GM21576 (cell line): ENCODE measurements at regions not wholly inside any gene's neighbourhood (a gene's known extent, or its start where the extent isn't known, plus 50 kb on each side); places are given as distances from the start of the nearest gene placed in this dataset.
"Not testable (repeated sequence)": the region's sequence is repeated elsewhere in the genome, so short reads cannot be mapped to it uniquely, and the experiment has no call there.

Experiments used
- ATAC-seq: cut with Tn5 transposase; IDR thresholded peaks from one replicate; pipeline ENCODE4 v1.9.1; 2021; ENCODE audit warnings: mild to moderate bottlenecking, moderate library complexity; ENCODE audit not compliant: unreplicated experiment

- ATAC-seq = no peak
Measured at GRCh38 chr5:56405116-56405908, 172.2 kb upstream of the ANKRD55 start.

GRCh38 chr5:56402266-56403220 lies 169.4 kb upstream of the ANKRD55 start:
- no peak for ATAC-seq

GRCh38 chr5:56397796-56398195 lies 164.7 kb upstream of the ANKRD55 start:
- ATAC-seq = not testable (repeated sequence)

GRCh38 chr5:56396634-56397033 lies 163.5 kb upstream of the ANKRD55 start:
- ATAC-seq = no peak

- no peak for ATAC-seq
Measured at GRCh38 chr5:56389261-56389660, 156.1 kb upstream of the ANKRD55 start.

- ATAC-seq = no peak
Measured at GRCh38 chr5:56388229-56388985, 155.3 kb upstream of the ANKRD55 start.

- ATAC-seq = no peak
Measured at GRCh38 chr5:56386046-56386445, 152.9 kb upstream of the ANKRD55 start.

- no peak for ATAC-seq
Measured at GRCh38 chr5:56384186-56384585, 151.1 kb upstream of the ANKRD55 start.

GRCh38 chr5:56383761-56384160 lies 150.6 kb upstream of the ANKRD55 start:
- ATAC-seq = no peak

GRCh38 chr5:56382896-56383295 lies 149.8 kb upstream of the ANKRD55 start:
- no peak for ATAC-seq

- ATAC-seq = no peak
Measured at GRCh38 chr5:56377573-56377972, 144.4 kb upstream of the ANKRD55 start.

- no peak for ATAC-seq
Measured at GRCh38 chr5:56376128-56376527, 143.0 kb upstream of the ANKRD55 start.

GRCh38 chr5:56375011-56375410 lies 141.9 kb upstream of the ANKRD55 start:
- ATAC-seq = no peak

- ATAC-seq = not testable (repeated sequence)
Measured at GRCh38 chr5:56372491-56372890, 139.4 kb upstream of the ANKRD55 start.

- ATAC-seq = no peak
Measured at GRCh38 chr5:56369361-56369811, 136.3 kb upstream of the ANKRD55 start.

- no peak for ATAC-seq
Measured at GRCh38 chr5:56367748-56368147, 134.6 kb upstream of the ANKRD55 start.

GRCh38 chr5:56366986-56367385 lies 133.9 kb upstream of the ANKRD55 start:
- ATAC-seq = no peak

GRCh38 chr5:56361398-56361797 lies 128.3 kb upstream of the ANKRD55 start:
- ATAC-seq = no peak

- no peak for ATAC-seq
Measured at GRCh38 chr5:56360816-56361215, 127.7 kb upstream of the ANKRD55 start.

- no peak for ATAC-seq
Measured at GRCh38 chr5:56359809-56360685, 126.9 kb upstream of the ANKRD55 start.
